Esophagus muscularis mucosa (tissue), 4 donors: ENCODE measurements at regions not wholly inside any gene's neighbourhood (a gene's known extent, or its start where the extent isn't known, plus 50 kb on each side); places are given as distances from the start of the nearest gene placed in this dataset.

Source experiments
- DNase-seq: peaks from one replicate; pipeline ENCODE4 v3.0.0-alpha.2; 2017; ENCODE audit errors: extremely low spot score
- H3K27ac ChIP-seq, 4 donors: fragments of 200-600 bp; sonication (generic); replicated peaks in 1 of 4; 1 replicate in 3 of 4; 2 replicates in 1 of 4; pipeline ENCODE4 v1.5.1; 2016 to 2019; ENCODE audit warnings: mild to moderate bottlenecking in 1 of 4
- H3K27me3 ChIP-seq, 4 donors: fragments of 200-600 bp; sonication (generic); one replicate each; pipeline versions ENCODE4 v1.5.1 to v1.6.0; 2016 to 2019
- H3K36me3 ChIP-seq, 4 donors: fragments of 200-600 bp; sonication (generic); one replicate each; pipeline ENCODE4 v1.5.1; 2016 to 2019
- H3K4me1 ChIP-seq, 4 donors: fragments of 200-600 bp; sonication (generic); one replicate each; pipeline ENCODE4 v1.5.1; 2016 to 2019
- H3K4me3 ChIP-seq, 4 donors: fragments of 200-600 bp; sonication (generic); 1 replicate in 2 of 4; 2 replicates in 2 of 4; pipeline ENCODE4 v1.5.1; 2016 to 2019; ENCODE audit warnings: mild to moderate bottlenecking in 4 of 4, moderate library complexity in 1 of 4
- H3K9me3 ChIP-seq, 4 donors: fragments of 200-600 bp; sonication (generic); 1 replicate in 3 of 4; 2 replicates in 1 of 4; pipeline ENCODE4 v1.5.1; 2016 to 2019
- CTCF ChIP-seq, 3 experiments: fragments of 200-600 bp in 2 of 3; fragments of 450-650 bp in 1 of 3; sonication (generic) in 2 of 3; IDR thresholded peaks; one replicate each; pipeline ENCODE4 v1.5.1; 2017 to 2019; ENCODE audit warnings: antibody characterized with exemption in 3 of 3, mild to moderate bottlenecking in 2 of 3, moderate library complexity in 1 of 3
- EP300 ChIP-seq: sonication (generic); formaldehyde crosslinking; IDR thresholded peaks from one replicate; pipeline ENCODE4 v1.6.1; 2017; ENCODE audit warnings: antibody characterized with exemption
- POLR2A ChIP-seq: fragments of 450-650 bp; IDR thresholded peaks from one replicate; pipeline ENCODE4 v1.6.1; 2017; ENCODE audit warnings: antibody characterized with exemption, moderate library complexity, mild to moderate bottlenecking, low read depth
- POLR2AphosphoS5 ChIP-seq, 2 donors: sonication (generic); formaldehyde crosslinking; IDR thresholded peaks; one replicate each; pipeline ENCODE4 v1.6.1; 2017; ENCODE audit warnings: antibody characterized with exemption in 2 of 2
- WGBS: methylation state at CpG from one replicate; pipeline ENCODE4 v1.1.5; 2018; 5-methylcytosine and 5-hydroxymethylcytosine counted together
- intact Hi-C: fragments of 100-400 bp; cut with DNase I; formaldehyde crosslinking; loops from one replicate; pipeline ENCODE4 v1.15.1; 2023

- 70% methylated on average over 2 of the region's 2 CpGs for WGBS
- H3K4me1 ChIP-seq = peaks cover 15 to 26% (median 22%) of the 10 kb centered on the region in 4 donors
- no peaks in the 10 kb centered on the region for H3K9me3 ChIP-seq
- no peak for TF ChIP-seq CTCF (IDR thresholded peaks at IDR 0.05)
- no peak overlapping the region for H3K27ac ChIP-seq
- no peak overlapping the region for H3K4me3 ChIP-seq
- no peaks in the 10 kb centered on the region for H3K27me3 ChIP-seq
- no peak for DNase-seq
- H3K36me3 ChIP-seq = no peaks in the 10 kb centered on the region
- intact Hi-C loops = no loop called here
Measured at GRCh38 chr13:40185414-40185813, 481.0 kb downstream of the FOXO1 start.

GRCh38 chr13:40186041-40186440, 480.4 kb downstream of the FOXO1 start:
- TF ChIP-seq CTCF (IDR thresholded peaks at IDR 0.05) = no peak
- no peak for TF ChIP-seq POLR2AphosphoS5 (IDR thresholded peaks at IDR 0.05)

GRCh38 chr13:40186626-40187323, 479.7 kb downstream of the FOXO1 start:
- 92% methylated on average over 9 of the region's 9 CpGs for WGBS

More at GRCh38 chr13:40186041-40186440, 480.4 kb downstream of the FOXO1 start:
- Histone ChIP-seq H3K9me3 (no peaks in the 10 kb centered on the region), H3K4me1 (peaks cover 20 to 32% (median 29%) of the 10 kb centered on the region in 4 donors), H3K4me3 (no peak overlapping the region), H3K36me3 (no peaks in the 10 kb centered on the region), H3K27ac (no peak overlapping the region), H3K27me3 (no peaks in the 10 kb centered on the region)
- no peak for DNase-seq
- 88% methylated on average over 3 of the region's 3 CpGs for WGBS
- intact Hi-C loops = no loop called here

GRCh38 chr13:40187324-40187795, 479.1 kb downstream of the FOXO1 start:
- no peak for DNase-seq
- Histone ChIP-seq H3K4me1 (peaks cover 33 to 45% (median 42%) of the 10 kb centered on the region in 4 donors), H3K27ac (no peak overlapping the region), H3K4me3 (no peak overlapping the region), H3K9me3 (no peaks in the 10 kb centered on the region), H3K36me3 (no peaks in the 10 kb centered on the region), H3K27me3 (no peaks in the 10 kb centered on the region)
- no peak for TF ChIP-seq POLR2AphosphoS5 (IDR thresholded peaks at IDR 0.05)
- TF ChIP-seq POLR2A = no peak
- TF ChIP-seq CTCF (IDR thresholded peaks at IDR 0.05) = no peak
- no peak for TF ChIP-seq EP300
- intact Hi-C loops = no loop called here
- 96% methylated on average over 9 of the region's 12 CpGs for whole genome bisulfite sequencing

More at GRCh38 chr13:40186626-40187323, 479.7 kb downstream of the FOXO1 start:
- TF ChIP-seq EP300 (no peak), CTCF (IDR thresholded peaks at IDR 0.05) (no peak), POLR2AphosphoS5 (IDR thresholded peaks at IDR 0.05) (no peak)
- Histone ChIP-seq H3K36me3 (no peaks in the 10 kb centered on the region), H3K27ac (no peak overlapping the region), H3K4me1 (peaks cover 27 to 40% (median 36%) of the 10 kb centered on the region in 4 donors), H3K27me3 (no peaks in the 10 kb centered on the region), H3K9me3 (no peaks in the 10 kb centered on the region), H3K4me3 (no peak overlapping the region)
- no peak for DNase-seq
- intact Hi-C loops = no loop called here
